Left ventricle myocardium inferior (tissue), 1 donor: ENCODE measurements at regions not wholly inside any gene's neighbourhood (a gene's known extent, or its start where the extent isn't known, plus 50 kb on each side); places are given as distances from the start of the nearest gene placed in this dataset.
A peak's percentile ranks its signal among the peaks of the same experiment; 100 is the strongest.

Experiments used
- DNase-seq: peaks from one replicate; pipeline ENCODE4 v3.0.0-alpha.2; 2020
- H3K27ac ChIP-seq: fragments of 200-600 bp; replicated peaks from 2 replicates; pipeline ENCODE4 v1.8.0; 2021
- H3K27me3 ChIP-seq: fragments of 200-600 bp; 2 replicates; pipeline ENCODE4 v1.8.0; 2021; ENCODE audit warnings: low read depth
- H3K36me3 ChIP-seq: fragments of 200-600 bp; 2 replicates; pipeline ENCODE4 v1.8.0; 2021
- H3K4me1 ChIP-seq: fragments of 200-600 bp; 2 replicates; pipeline ENCODE4 v1.8.0; 2021
- H3K4me3 ChIP-seq: fragments of 200-600 bp; 2 replicates; pipeline ENCODE4 v1.8.0; 2021; ENCODE audit warnings: mild to moderate bottlenecking, moderate library complexity
- H3K9me3 ChIP-seq: fragments of 200-600 bp; replicated peaks from 2 replicates; pipeline ENCODE4 v1.8.0; 2021
- CTCF ChIP-seq: fragments of 200-600 bp; IDR thresholded peaks from 2 replicates; pipeline ENCODE4 v1.8.0; 2021; ENCODE audit warnings: antibody characterized with exemption, mild to moderate bottlenecking, borderline replicate concordance
- intact Hi-C: fragments of 100-400 bp; cut with micrococcal nuclease; formaldehyde crosslinking; loops from one replicate; pipeline ENCODE4 v1.11.0; 2022
- donor health status: DM: no; HTN: yes; CAD: no; lungs with severe emphysema.

DNA sequence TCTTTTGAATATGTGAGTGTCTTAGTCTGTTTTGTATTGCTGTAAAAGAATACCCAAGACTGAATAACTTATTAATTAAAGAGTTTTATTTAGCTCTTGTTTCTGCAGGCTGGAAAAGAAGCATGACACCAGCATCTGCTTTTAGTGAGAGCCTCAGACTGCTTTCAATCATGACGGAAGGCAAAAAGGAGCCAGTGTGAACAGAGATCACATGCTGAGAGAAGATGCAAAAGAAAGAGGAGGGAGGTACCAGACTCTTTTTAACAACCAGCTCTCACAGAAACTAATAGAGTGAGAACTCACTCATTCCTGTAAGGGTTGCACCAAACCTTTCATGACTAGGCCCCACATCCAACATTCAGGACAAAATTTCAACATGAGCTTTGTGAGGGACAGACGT, 101.6 kb upstream of the HNMT start:
- DNase-seq: no peak
- intact Hi-C loops: no loop called here
- no peak overlapping the region for H3K27ac ChIP-seq
- H3K9me3 ChIP-seq: no peaks in the 10 kb centered on the region
- no peak overlapping the region for H3K4me3 ChIP-seq
- TF ChIP-seq CTCF: no peak
- H3K36me3 ChIP-seq: no peaks in the 10 kb centered on the region
- no peaks in the 10 kb centered on the region for H3K4me1 ChIP-seq
- peaks cover 16% of the 10 kb centered on the region for H3K27me3 ChIP-seq

DNA sequence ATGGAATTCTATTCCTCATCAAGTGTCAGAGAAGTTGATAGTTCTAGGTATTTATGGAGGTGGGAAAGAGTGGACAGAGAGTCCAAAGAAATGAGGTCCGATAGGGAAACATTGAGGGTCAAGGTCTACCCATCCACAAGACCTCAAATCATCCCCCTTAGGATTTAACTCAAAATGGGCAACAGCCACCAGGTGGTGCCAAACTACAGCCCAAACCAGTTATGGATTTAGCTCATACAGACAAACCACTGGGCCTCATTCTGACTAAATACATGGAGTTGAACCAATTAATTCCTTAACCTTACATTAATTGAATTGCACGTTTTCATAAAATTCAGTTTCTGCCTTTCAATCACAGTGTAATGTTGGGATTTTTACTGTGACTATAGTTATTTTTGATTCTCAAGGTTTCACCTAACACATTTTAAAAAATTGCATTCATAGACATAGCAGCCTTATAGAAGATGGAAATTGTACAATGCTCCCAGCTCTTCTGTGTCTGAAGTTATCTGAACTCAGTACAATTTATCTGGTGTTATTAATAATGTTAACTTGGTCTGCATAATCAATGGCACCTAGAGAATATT, 98.2 kb upstream of the HNMT start:
- intact Hi-C loops: no loop called here
- DNase-seq: no peak
- Histone ChIP-seq H3K27me3 (no peaks in the 10 kb centered on the region), H3K4me3 (no peak overlapping the region), H3K4me1 (no peaks in the 10 kb centered on the region), H3K27ac (no peak overlapping the region), H3K9me3 (no peaks in the 10 kb centered on the region), H3K36me3 (no peaks in the 10 kb centered on the region)
- peak; percentile 55 for TF ChIP-seq CTCF

GRCh38 chr2:137870682-137871081, 93.6 kb upstream of the HNMT start:
- DNase-seq: no peak
- Histone ChIP-seq H3K4me1 (no peaks in the 10 kb centered on the region), H3K4me3 (no peak overlapping the region), H3K36me3 (no peaks in the 10 kb centered on the region), H3K27ac (no peak overlapping the region), H3K27me3 (no peaks in the 10 kb centered on the region), H3K9me3 (no peaks in the 10 kb centered on the region)
- TF ChIP-seq CTCF: no peak
- intact Hi-C loops: no loop called here

DNA sequence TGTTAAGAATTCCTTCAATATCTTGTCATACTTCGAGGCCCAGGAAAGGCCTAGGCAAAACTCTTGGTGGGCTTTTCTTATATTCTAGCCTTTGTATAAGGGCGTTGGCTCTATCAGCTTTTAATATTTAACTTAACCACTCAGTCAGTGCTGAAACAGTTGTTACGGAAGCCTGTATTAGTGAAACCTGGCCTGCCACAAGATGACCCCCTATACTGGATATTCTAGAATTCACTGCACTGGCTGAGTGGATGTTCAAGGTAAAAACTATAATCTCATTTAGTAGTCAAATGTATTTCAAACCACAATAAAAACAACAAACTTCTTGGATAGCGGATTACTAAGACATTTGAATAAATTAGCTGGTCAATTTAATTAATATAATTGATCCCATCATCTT, 91.7 kb upstream of the HNMT start:
- Histone ChIP-seq H3K27ac (no peak overlapping the region), H3K4me1 (no peaks in the 10 kb centered on the region), H3K4me3 (no peak overlapping the region), H3K9me3 (no peaks in the 10 kb centered on the region), H3K27me3 (no peaks in the 10 kb centered on the region), H3K36me3 (no peaks in the 10 kb centered on the region)
- no peak for TF ChIP-seq CTCF
- intact Hi-C loops: no loop called here
- no peak for DNase-seq

DNA sequence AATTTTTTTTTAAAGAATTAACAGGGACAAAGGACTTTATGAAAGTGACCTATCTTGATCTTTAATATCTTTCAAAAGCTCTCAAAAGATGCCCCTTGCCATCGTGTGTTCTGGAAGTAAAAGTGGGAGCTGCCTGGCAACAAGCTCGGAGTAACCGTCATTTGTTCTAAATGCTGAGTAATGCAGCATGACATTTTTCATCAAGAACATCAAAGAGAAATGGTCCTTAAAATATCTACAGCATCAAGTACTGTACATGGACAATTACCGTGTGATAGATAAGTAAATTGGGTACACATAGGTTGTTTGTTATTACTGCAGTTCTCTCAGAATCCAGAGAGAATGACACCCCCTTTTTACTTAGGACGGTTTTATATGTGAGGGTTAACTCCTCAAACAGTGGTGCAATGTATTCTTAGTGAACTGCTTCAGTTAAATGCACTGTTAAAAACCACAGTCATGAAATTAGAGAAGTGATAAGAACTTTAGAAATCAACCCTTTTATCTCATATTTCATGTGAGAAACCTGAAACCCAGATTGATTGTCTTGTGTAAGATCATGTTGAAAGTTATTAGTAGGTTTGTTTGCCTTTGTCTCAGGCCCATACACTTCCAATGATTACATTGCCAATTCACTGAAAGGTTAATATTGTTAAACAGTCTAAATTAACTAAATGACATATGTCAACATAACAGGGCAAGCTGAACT, 90.6 kb upstream of the HNMT start:
- no peak for DNase-seq
- Histone ChIP-seq H3K4me1 (no peaks in the 10 kb centered on the region), H3K4me3 (no peak overlapping the region), H3K27me3 (no peaks in the 10 kb centered on the region), H3K27ac (no peak overlapping the region), H3K36me3 (no peaks in the 10 kb centered on the region), H3K9me3 (no peaks in the 10 kb centered on the region)
- intact Hi-C loops: no loop called here
- no peak for TF ChIP-seq CTCF
